ENCODE measurements at regions not wholly inside any gene's neighbourhood (a gene's known extent, or its start where the extent isn't known, plus 50 kb on each side); places are given as distances from the start of the nearest gene placed in this dataset.

GRCh38 chr15:87736891-87737389 lies 519.6 kb downstream of the NTRK3 start:
- in situ Hi-C loops (cut with HindIII; ENCODE audit: low sequenced_read_pairs) = loop anchor here (5.0 kb wide), 1 partner anchor 65 kb away; no protein-coding TSS in a partner anchor

GRCh38 chr15:87736401-87736800 lies 520.1 kb downstream of the NTRK3 start:
- no peak overlapping the region for H3K4me3 ChIP-seq (ENCODE audit: low read depth, low read length)
- DNase-seq (ENCODE audit: low read depth) = peak; percentile 28
- TF ChIP-seq, protein P1, sequence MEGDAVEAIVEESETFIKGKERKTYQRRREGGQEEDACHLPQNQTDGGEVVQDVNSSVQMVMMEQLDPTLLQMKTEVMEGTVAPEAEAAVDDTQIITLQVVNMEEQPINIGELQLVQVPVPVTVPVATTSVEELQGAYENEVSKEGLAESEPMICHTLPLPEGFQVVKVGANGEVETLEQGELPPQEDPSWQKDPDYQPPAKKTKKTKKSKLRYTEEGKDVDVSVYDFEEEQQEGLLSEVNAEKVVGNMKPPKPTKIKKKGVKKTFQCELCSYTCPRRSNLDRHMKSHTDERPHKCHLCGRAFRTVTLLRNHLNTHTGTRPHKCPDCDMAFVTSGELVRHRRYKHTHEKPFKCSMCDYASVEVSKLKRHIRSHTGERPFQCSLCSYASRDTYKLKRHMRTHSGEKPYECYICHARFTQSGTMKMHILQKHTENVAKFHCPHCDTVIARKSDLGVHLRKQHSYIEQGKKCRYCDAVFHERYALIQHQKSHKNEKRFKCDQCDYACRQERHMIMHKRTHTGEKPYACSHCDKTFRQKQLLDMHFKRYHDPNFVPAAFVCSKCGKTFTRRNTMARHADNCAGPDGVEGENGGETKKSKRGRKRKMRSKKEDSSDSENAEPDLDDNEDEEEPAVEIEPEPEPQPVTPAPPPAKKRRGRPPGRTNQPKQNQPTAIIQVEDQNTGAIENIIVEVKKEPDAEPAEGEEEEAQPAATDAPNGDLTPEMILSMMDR (IDR thresholded peaks at IDR 0.05; ENCODE audit: low read depth, low read length, missing control alignments) = no peak
- in situ Hi-C loops (cut with HindIII; ENCODE audit: low sequenced_read_pairs) = loop anchor here (5.0 kb wide), 1 partner anchor 66 kb away; no protein-coding TSS in a partner anchor

More at GRCh38 chr15:87736891-87737389, 519.6 kb downstream of the NTRK3 start:
- no peak overlapping the region for H3K4me3 ChIP-seq (ENCODE audit: low read depth, low read length)
- TF ChIP-seq, protein P1 (IDR thresholded peaks at IDR 0.05; ENCODE audit: low read depth, low read length, missing control alignments) = no peak
- DNase-seq (ENCODE audit: low read depth) = no peak

DNA sequence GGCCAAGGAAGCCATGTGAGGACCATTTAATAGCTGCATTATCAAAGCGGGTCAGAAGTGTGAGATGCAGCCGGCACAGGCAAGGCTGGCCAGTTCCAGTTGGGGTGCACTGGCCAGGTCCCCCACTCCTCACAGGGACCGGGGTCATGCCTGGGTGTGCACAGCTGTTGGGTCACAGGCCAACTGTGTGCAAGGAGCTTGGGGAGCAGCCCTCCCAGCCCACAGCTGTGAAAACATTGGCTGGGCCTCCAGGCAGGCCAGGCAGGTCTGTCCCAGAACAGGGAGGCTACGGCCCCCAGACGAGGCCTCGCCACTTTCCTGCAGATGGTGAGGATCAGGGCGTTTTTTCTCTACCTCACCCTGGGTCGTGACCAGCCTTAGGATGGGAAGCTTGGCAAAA lies 521.0 kb downstream of the NTRK3 start:
- TF ChIP-seq, protein P1 (IDR thresholded peaks at IDR 0.05; ENCODE audit: low read depth, low read length, missing control alignments) = no peak
- no peak overlapping the region for H3K4me3 ChIP-seq (ENCODE audit: low read depth, low read length)
- no peak for DNase-seq (ENCODE audit: low read depth)
- in situ Hi-C loops (cut with HindIII; ENCODE audit: low sequenced_read_pairs) = loop anchor here (5.0 kb wide), 1 partner anchor 67 kb away; no protein-coding TSS in a partner anchor

DNA sequence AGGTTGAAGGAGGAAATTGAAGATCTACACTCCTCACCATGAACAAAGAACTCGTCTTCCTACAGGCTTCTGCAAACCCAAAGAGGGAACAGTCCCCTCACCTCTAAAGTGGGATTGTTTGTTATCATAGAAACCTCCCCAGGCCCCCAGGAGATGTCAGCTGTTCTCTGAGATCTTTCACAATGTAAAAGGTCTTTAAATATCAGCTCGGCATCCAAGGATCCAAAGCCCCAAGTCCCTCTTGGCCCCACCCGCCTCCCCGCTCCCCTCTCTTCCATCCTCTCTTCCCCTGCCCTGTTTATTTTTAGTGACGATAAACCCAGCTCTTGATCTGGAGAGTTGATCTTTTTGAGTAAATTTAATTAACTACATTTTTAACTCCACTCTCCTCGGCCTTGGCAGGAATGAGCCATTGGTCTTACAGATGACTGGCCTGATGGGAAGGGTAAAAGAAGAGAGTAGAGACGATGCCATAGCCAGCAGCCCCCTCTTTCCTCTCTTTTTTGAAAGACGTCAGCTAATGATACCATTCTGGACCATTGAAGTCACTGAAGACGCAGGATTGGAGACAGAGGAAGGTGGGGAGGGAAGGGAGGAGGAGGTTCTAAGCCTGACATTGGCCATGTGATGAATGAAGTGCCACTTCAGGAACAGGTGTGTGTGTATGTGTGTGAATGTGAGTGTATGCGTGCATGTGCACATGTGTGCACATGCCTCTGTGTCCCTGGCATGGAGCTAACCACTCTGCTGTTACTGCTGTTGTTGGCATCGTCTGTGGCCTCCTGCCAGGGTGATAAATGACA lies 521.8 kb downstream of the NTRK3 start:
- DNase-seq (ENCODE audit: low read depth) = no peak
- in situ Hi-C loops (cut with HindIII; ENCODE audit: low sequenced_read_pairs) = loop anchor here (5.0 kb wide), 1 partner anchor 68 kb away; no protein-coding TSS in a partner anchor
- no peak overlapping the region for H3K4me3 ChIP-seq (ENCODE audit: low read depth, low read length)
- TF ChIP-seq, protein P1 (IDR thresholded peaks at IDR 0.05; ENCODE audit: low read depth, low read length, missing control alignments) = no peak

DNA sequence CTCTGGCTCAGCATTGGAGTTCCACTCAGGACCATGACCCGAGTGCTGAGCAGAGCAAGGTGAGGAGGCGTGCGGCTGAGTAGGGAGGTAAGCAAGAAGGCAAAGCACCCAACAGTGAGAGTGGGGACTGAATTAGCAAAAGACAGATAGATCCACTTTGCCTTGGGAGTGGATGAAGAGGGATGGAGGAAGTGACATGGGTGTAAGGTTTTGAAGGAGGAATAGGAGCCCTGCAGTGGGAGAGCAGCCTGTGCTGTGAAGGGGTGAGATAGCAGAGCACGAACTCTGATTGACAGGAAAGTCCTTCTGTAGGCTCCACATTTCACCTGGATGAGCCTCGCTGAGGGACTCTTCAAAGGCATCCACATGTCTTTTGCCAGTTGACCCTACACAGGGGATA lies 522.6 kb downstream of the NTRK3 start:
- DNase-seq (ENCODE audit: low read depth) = no peak
- no peak overlapping the region for H3K4me3 ChIP-seq (ENCODE audit: low read depth, low read length)
- in situ Hi-C loops (cut with HindIII; ENCODE audit: low sequenced_read_pairs) = no loop called here
- TF ChIP-seq, protein P1 (IDR thresholded peaks at IDR 0.05; ENCODE audit: low read depth, low read length, missing control alignments) = no peak

- no peak overlapping the region for H3K4me3 ChIP-seq (ENCODE audit: low read depth, low read length)
- in situ Hi-C loops (cut with HindIII; ENCODE audit: low sequenced_read_pairs) = no loop called here
- TF ChIP-seq, protein P1 (IDR thresholded peaks at IDR 0.05; ENCODE audit: low read depth, low read length, missing control alignments) = no peak
- no peak for DNase-seq (ENCODE audit: low read depth)
Measured at GRCh38 chr15:87733541-87733941, 523.0 kb downstream of the NTRK3 start.

Data from astrocyte of the cerebellum (primary cell).